ENCODE measurements at regions not wholly inside any gene's neighbourhood (a gene's known extent, or its start where the extent isn't known, plus 50 kb on each side); places are given as distances from the start of the nearest gene placed in this dataset.

GRCh38 chr10:44756216-44756615, 154.9 kb upstream of the TMEM72 start:
- in situ Hi-C loops (cut with MboI; ENCODE audit: low pct_unique_long_range_greater_than_20kb, low sequenced_read_pairs): no loop called here
- no peak for DNase-seq

DNA sequence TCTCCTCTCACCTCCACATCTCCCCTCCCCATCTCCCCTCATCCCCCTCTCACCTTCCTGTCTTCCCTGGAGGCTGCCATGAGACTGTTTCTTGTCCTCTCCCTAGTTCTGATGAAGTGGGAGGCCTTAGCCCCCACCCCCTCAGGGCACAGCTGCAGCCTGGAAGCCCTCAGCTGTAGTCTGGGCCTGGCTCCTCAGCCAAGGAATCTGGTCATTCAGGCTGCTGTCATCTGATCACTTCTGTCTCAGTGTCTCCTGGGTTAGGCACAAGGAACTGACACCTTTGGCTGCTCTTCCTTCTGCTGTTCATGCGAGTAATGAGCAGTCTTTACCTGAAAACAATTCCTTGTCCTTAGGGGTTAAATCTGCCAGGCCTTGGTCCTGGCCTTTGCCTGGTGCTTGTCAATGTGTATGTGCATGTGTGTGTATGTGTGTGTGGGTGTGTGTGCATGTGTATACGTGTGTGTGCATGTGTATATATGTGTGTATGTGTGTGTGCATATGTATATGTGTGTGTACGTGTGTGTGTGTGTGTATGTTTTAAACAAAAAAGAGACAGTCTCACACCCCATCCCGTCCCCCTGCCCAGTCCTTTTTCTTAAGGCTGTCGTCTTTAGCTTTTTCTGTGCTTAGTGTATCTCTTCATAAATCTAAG, 153.5 kb upstream of the TMEM72 start:
- in situ Hi-C loops (cut with MboI; ENCODE audit: low pct_unique_long_range_greater_than_20kb, low sequenced_read_pairs): no loop called here
- DNase-seq: no peak

GRCh38 chr10:44759122-44759521, 152.0 kb upstream of the TMEM72 start:
- peak; percentile 31 for DNase-seq
- in situ Hi-C loops (cut with MboI; ENCODE audit: low pct_unique_long_range_greater_than_20kb, low sequenced_read_pairs): no loop called here

- no peak for DNase-seq
- in situ Hi-C loops (cut with MboI; ENCODE audit: low pct_unique_long_range_greater_than_20kb, low sequenced_read_pairs): no loop called here
These were observed 150.6 kb upstream of the TMEM72 start for GRCh38 chr10:44760513-44760912.

DNA sequence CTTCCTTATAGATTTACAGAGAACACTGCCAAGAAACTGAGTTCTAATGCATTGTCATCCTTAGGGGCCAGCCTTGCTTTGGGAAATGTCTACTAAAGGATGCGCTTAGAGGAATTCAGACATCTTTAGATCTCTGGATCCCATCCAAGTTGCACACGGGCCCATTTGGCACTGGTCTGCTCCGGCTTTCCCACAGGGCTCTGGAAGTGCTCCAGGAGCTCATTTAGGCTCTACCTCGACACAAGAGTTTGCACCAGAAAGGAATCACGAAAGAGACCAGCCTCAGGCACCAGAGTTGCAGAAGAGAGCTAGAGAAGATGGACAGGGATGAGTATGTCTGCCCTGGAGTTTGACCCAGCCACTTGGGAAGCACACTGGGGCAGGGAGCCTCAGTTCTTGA, 150.1 kb upstream of the TMEM72 start:
- no peak for DNase-seq
- in situ Hi-C loops (cut with MboI; ENCODE audit: low pct_unique_long_range_greater_than_20kb, low sequenced_read_pairs): no loop called here

DNA sequence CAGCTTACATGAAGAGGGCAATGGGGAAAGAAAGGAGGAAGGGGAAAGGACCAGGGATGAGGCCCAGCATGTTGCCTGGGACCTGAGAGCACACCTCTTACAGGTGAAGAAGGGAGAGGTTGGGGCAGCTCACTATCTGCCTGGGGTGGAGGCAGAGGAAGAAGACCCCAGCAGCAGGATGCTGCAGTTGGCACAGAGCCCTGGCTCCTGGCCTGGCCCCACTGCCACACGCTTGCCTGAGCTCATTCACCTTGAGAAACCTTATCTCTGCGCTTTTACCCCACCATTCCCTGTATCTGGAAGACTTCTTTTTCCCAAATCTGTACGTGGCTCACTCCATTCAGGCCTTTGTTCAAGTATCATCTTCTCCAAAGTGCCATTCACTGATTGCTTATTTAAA, 147.8 kb upstream of the TMEM72 start:
- no peak for DNase-seq
- in situ Hi-C loops (cut with MboI; ENCODE audit: low pct_unique_long_range_greater_than_20kb, low sequenced_read_pairs): no loop called here

- no peak for DNase-seq
- in situ Hi-C loops (cut with MboI; ENCODE audit: low pct_unique_long_range_greater_than_20kb, low sequenced_read_pairs): no loop called here
These were observed 145.8 kb upstream of the TMEM72 start for GRCh38 chr10:44765299-44765698.

GRCh38 chr10:44766631-44767030, 144.5 kb upstream of the TMEM72 start:
- in situ Hi-C loops (cut with MboI; ENCODE audit: low pct_unique_long_range_greater_than_20kb, low sequenced_read_pairs): no loop called here
- DNase-seq: no peak

- in situ Hi-C loops (cut with MboI; ENCODE audit: low pct_unique_long_range_greater_than_20kb, low sequenced_read_pairs): no loop called here
- no peak for DNase-seq
These were observed 141.7 kb upstream of the TMEM72 start for GRCh38 chr10:44769450-44769849.

GRCh38 chr10:44771233-44771995, 139.7 kb upstream of the TMEM72 start:
- in situ Hi-C loops (cut with MboI; ENCODE audit: low pct_unique_long_range_greater_than_20kb, low sequenced_read_pairs): no loop called here

GRCh38 chr10:44773565-44773964, 137.6 kb upstream of the TMEM72 start:
- in situ Hi-C loops (cut with MboI; ENCODE audit: low pct_unique_long_range_greater_than_20kb, low sequenced_read_pairs): no loop called here
- no peak for DNase-seq

More at GRCh38 chr10:44771233-44771995, 139.7 kb upstream of the TMEM72 start:
- DNase-seq: no peak

GRCh38 chr10:44774676-44775401, 136.3 kb upstream of the TMEM72 start:
- in situ Hi-C loops (cut with MboI; ENCODE audit: low pct_unique_long_range_greater_than_20kb, low sequenced_read_pairs): no loop called here
- DNase-seq: no peak

DNA sequence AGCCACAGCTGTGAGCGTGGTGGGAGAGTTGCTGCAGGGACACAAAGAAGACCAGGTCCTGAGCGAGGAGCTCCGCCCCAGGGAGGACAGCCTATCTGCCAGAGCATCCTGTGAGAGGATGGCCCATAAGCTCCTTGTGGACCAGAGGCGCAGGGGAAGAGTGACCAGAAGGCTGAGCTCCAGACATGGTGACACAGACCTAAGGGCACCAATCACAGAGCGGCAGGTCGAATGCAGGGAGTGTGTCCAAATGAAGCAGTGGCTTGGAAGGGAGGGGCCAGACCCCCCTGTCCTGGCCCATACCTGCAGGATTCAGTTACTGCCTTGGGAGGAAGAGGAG, 135.8 kb upstream of the TMEM72 start:
- DNase-seq: no peak
- in situ Hi-C loops (cut with MboI; ENCODE audit: low pct_unique_long_range_greater_than_20kb, low sequenced_read_pairs): no loop called here

DNA sequence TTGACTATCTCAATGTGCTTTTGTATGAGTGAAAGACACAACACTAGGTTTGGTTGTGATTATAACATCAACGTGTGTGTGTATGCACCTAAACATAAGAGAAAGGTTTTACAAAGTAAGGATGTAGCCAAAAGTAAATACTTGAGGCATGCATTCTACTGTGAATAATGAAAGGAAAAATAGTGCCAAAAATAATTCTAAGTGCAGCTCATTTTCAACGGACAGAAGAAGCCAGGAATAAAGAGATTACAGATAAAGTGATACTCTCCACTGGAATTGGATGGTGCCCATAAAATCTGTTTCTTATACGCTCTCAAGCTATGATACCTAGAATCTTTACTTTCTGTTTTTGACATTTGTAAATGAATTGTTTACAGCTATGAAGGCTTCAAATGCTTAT, 135.0 kb upstream of the TMEM72 start:
- no peak for DNase-seq
- in situ Hi-C loops (cut with MboI; ENCODE audit: low pct_unique_long_range_greater_than_20kb, low sequenced_read_pairs): no loop called here

- no peak for DNase-seq
- in situ Hi-C loops (cut with MboI; ENCODE audit: low pct_unique_long_range_greater_than_20kb, low sequenced_read_pairs): no loop called here
These were observed 131.6 kb upstream of the TMEM72 start for GRCh38 chr10:44779511-44779910.

DNA sequence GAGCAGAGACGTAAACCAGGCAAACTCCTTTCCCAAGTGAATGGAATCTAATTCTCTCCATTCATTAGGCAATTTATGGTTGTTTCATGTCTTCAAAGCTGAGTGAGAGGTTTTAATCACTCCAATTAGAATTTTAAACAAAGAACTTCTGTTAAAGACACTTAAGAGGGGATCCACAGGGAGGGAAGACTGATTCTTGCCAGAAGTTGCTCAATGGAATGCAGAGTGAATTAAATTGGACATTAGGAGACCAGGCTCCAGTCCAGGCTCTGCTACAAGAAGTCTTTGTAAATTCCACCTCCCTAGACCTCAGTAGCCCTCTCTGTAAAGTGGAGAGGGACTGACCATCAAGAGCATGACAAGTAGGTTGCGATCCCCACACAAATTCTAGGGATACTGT, 130.7 kb upstream of the TMEM72 start:
- in situ Hi-C loops (cut with MboI; ENCODE audit: low pct_unique_long_range_greater_than_20kb, low sequenced_read_pairs): no loop called here
- DNase-seq: no peak

DNA sequence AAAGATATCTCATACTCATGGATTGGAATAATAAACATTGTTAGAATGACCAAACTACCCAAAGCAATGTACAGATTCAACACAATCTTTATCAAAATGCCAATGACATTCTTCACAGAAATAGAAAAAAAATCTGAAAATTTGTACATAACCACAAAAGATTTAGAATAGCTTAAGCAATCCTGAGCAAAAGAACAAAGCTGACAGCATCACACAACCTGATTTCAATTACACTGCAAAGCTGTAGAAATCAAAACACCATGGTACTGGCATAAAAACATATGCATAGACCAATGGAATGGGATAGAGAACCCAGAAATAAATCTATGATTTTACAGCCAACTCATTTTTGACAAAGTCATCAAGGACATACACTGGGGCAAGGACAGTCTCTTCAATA, 130.0 kb upstream of the TMEM72 start:
- DNase-seq: no peak
- in situ Hi-C loops (cut with MboI; ENCODE audit: low pct_unique_long_range_greater_than_20kb, low sequenced_read_pairs): no loop called here

DNA sequence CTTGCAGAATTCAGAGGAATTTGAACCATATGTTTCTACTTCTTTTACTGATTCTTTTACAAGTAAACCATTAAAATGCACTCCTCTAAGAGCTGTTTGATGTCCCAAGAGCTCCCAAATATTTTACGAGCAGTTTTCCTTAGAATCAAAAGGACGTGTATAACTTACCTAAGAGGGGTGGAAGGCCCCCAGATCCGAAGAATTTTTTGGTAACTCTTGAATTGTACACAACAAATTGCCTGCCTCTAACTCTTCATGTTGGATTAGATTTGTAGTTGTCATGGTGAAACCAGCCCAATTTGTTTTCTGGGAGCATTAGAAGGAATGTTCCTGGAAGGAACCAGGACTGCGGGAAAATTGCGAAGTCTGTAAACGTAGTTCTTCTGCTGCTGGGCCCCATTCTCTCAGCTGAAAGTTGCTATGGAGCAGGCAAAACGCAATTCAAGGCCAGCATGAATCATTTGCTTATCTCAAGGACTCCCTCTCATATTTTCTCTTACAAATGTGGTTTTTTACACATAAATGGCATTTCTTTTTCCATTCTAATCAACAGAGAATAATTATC, 124.8 kb upstream of the TMEM72 start:
- DNase-seq: no peak
- in situ Hi-C loops (cut with MboI; ENCODE audit: low pct_unique_long_range_greater_than_20kb, low sequenced_read_pairs): no loop called here

DNA sequence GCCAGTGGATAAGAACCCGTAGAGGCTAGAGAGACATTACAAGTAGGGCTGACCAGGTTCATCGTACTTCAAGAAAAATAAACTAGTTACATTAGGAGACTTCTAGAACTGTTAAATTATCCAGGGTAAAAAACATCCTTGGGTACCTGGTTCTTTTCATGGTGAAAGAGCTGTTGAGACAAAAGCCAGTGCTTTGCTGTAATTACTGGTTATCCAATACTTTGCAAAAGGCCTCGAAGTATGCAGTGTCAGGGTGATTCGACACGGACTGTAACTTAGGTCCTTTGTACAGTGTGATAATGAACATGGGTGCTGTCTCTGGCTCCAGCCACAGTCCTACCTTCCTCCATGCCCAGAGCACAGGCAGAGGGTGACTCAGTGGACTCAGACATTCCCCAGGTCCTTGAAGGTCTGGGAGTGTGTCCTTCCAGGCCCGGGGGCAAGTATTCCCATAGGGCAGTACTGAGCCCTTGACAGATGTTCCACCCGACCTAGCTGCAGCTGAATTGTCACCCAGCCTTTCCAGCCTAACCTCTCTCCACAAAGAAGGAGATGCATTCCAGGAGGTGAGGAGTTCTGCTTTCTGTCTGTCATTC, 123.6 kb upstream of the TMEM72 start:
- DNase-seq: no peak
- in situ Hi-C loops (cut with MboI; ENCODE audit: low pct_unique_long_range_greater_than_20kb, low sequenced_read_pairs): no loop called here
